ENCODE measurements at regions not wholly inside any gene's neighbourhood (a gene's known extent, or its start where the extent isn't known, plus 50 kb on each side); places are given as distances from the start of the nearest gene placed in this dataset.

- H3K27me3 ChIP-seq (ENCODE audit: control insufficient read depth in 1 of 2, insufficient read depth in 1 of 2, low read length in 2 of 2) = no peaks in the 10 kb centered on the region
- H3K23ac ChIP-seq (ENCODE audit: low read length in 2 of 2) = no peak overlapping the region
- no peak overlapping the region for H2BK120ac ChIP-seq (ENCODE audit: low read depth, low read length)
- no peak overlapping the region for H3K4ac ChIP-seq (ENCODE audit: low read depth in 1 of 2, low read length in 2 of 2)
- no peaks in the 10 kb centered on the region for H3K36me3 ChIP-seq (ENCODE audit: control insufficient read depth in 1 of 2, insufficient read depth in 2 of 2, low read depth in 1 of 2, low read length in 2 of 2)
- DNase-seq = no peak
- no peak overlapping the region for H3K9ac ChIP-seq (ENCODE audit: low read length)
- peak overlapping the region; percentile 13 for H4K8ac ChIP-seq (ENCODE audit: low read length)
- H4K91ac ChIP-seq (ENCODE audit: low read length) = peak overlapping the region; percentile 50
- WGBS = 85% methylated on average over 5 of the region's 5 CpGs
- no peak overlapping the region for H3K4me2 ChIP-seq (ENCODE audit: low read length, poor library complexity, severe bottlenecking)
- no peak overlapping the region for H3K4me3 ChIP-seq (ENCODE audit: insufficient read depth in 1 of 2, low read depth in 1 of 2, low read length in 2 of 2)
- H2AFZ ChIP-seq (ENCODE audit: low read depth, low read length) = no peak overlapping the region
- H3K14ac ChIP-seq (ENCODE audit: low read length in 2 of 2) = no peak overlapping the region
- no peak overlapping the region for H2BK12ac ChIP-seq (ENCODE audit: low read length in 2 of 2)
- no peak overlapping the region for H3K27ac ChIP-seq (ENCODE audit: low read length, poor library complexity, severe bottlenecking)
- H2BK5ac ChIP-seq (ENCODE audit: low read depth, low read length, poor library complexity, severe bottlenecking) = no peak overlapping the region
- peaks cover 7% of the 10 kb centered on the region for H3K9me3 ChIP-seq (ENCODE audit: control insufficient read depth, low read length)
- no peak overlapping the region for H2BK15ac ChIP-seq (ENCODE audit: low read depth, poor library complexity, severe bottlenecking)
- no peak overlapping the region for H2AK5ac ChIP-seq (ENCODE audit: low read length, severe bottlenecking)
- H3K18ac ChIP-seq (ENCODE audit: low read depth in 1 of 2, low read length in 2 of 2) = no peak overlapping the region
- H3K79me1 ChIP-seq (replicated peaks; ENCODE audit: low read length, poor library complexity, severe bottlenecking) = no peaks in the 10 kb centered on the region
- H3K4me1 ChIP-seq (ENCODE audit: control insufficient read depth, insufficient read depth, low read depth, low read length) = no peaks in the 10 kb centered on the region
Observed at GRCh38 chr4:136457577-136457976, 1074.7 kb downstream of the PCDH18 start.

- Histone ChIP-seq H3K4ac (ENCODE audit: low read depth in 1 of 2, low read length in 2 of 2) (no peak overlapping the region), H3K14ac (ENCODE audit: low read length in 2 of 2) (peak overlapping the region in 1 of 2 experiments; percentile 26), H3K27me3 (ENCODE audit: control insufficient read depth in 1 of 2, insufficient read depth in 1 of 2, low read length in 2 of 2) (no peaks in the 10 kb centered on the region), H4K8ac (ENCODE audit: low read length) (no peak overlapping the region), H2BK12ac (ENCODE audit: low read length in 2 of 2) (no peak overlapping the region), H2BK5ac (ENCODE audit: low read depth, low read length, poor library complexity, severe bottlenecking) (no peak overlapping the region), H2AFZ (ENCODE audit: low read depth, low read length) (no peak overlapping the region), H3K27ac (ENCODE audit: low read length, poor library complexity, severe bottlenecking) (no peak overlapping the region), H3K23ac (ENCODE audit: low read length in 2 of 2) (no peak overlapping the region), H3K18ac (ENCODE audit: low read depth in 1 of 2, low read length in 2 of 2) (no peak overlapping the region), H4K91ac (ENCODE audit: low read length) (no peak overlapping the region), H3K9ac (ENCODE audit: low read length) (no peak overlapping the region), H3K4me2 (ENCODE audit: low read length, poor library complexity, severe bottlenecking) (no peak overlapping the region), H3K4me1 (ENCODE audit: control insufficient read depth, insufficient read depth, low read depth, low read length) (no peaks in the 10 kb centered on the region), H3K9me3 (ENCODE audit: control insufficient read depth, low read length) (peaks cover 7% of the 10 kb centered on the region), H3K36me3 (ENCODE audit: control insufficient read depth in 1 of 2, insufficient read depth in 2 of 2, low read depth in 1 of 2, low read length in 2 of 2) (no peaks in the 10 kb centered on the region), H2BK120ac (ENCODE audit: low read depth, low read length) (no peak overlapping the region), H2AK5ac (ENCODE audit: low read length, severe bottlenecking) (no peak overlapping the region), H3K4me3 (ENCODE audit: insufficient read depth in 1 of 2, low read depth in 1 of 2, low read length in 2 of 2) (no peak overlapping the region), H2BK15ac (ENCODE audit: low read depth, poor library complexity, severe bottlenecking) (no peak overlapping the region), H3K79me1 (replicated peaks; ENCODE audit: low read length, poor library complexity, severe bottlenecking) (no peaks in the 10 kb centered on the region)
- WGBS = 76% methylated on average over 2 of the region's 2 CpGs
- DNase-seq = no peak
Observed at GRCh38 chr4:136457004-136457403, 1075.3 kb downstream of the PCDH18 start.

GRCh38 chr4:136443006-136443405, 1089.3 kb downstream of the PCDH18 start:
- Histone ChIP-seq H4K91ac (ENCODE audit: low read length) (no peak overlapping the region), H3K27ac (ENCODE audit: low read length, poor library complexity, severe bottlenecking) (no peak overlapping the region), H3K79me1 (replicated peaks; ENCODE audit: low read length, poor library complexity, severe bottlenecking) (no peaks in the 10 kb centered on the region), H3K4ac (ENCODE audit: low read depth in 1 of 2, low read length in 2 of 2) (no peak overlapping the region), H3K36me3 (ENCODE audit: control insufficient read depth in 1 of 2, insufficient read depth in 2 of 2, low read depth in 1 of 2, low read length in 2 of 2) (no peaks in the 10 kb centered on the region), H2BK15ac (ENCODE audit: low read depth, poor library complexity, severe bottlenecking) (no peak overlapping the region), H3K27me3 (ENCODE audit: control insufficient read depth in 1 of 2, insufficient read depth in 1 of 2, low read length in 2 of 2) (no peaks in the 10 kb centered on the region), H2BK5ac (ENCODE audit: low read depth, low read length, poor library complexity, severe bottlenecking) (no peak overlapping the region), H4K8ac (ENCODE audit: low read length) (no peak overlapping the region), H3K23ac (ENCODE audit: low read length in 2 of 2) (no peak overlapping the region), H3K14ac (ENCODE audit: low read length in 2 of 2) (no peak overlapping the region), H3K18ac (ENCODE audit: low read depth in 1 of 2, low read length in 2 of 2) (no peak overlapping the region), H2AFZ (ENCODE audit: low read depth, low read length) (no peak overlapping the region), H3K9me3 (ENCODE audit: control insufficient read depth, low read length) (no peaks in the 10 kb centered on the region), H3K9ac (ENCODE audit: low read length) (no peak overlapping the region), H3K4me1 (ENCODE audit: control insufficient read depth, insufficient read depth, low read depth, low read length) (no peaks in the 10 kb centered on the region), H2BK12ac (ENCODE audit: low read length in 2 of 2) (no peak overlapping the region), H2AK5ac (ENCODE audit: low read length, severe bottlenecking) (no peak overlapping the region), H3K4me2 (ENCODE audit: low read length, poor library complexity, severe bottlenecking) (no peak overlapping the region), H2BK120ac (ENCODE audit: low read depth, low read length) (no peak overlapping the region), H3K4me3 (ENCODE audit: insufficient read depth in 1 of 2, low read depth in 1 of 2, low read length in 2 of 2) (no peak overlapping the region)
- DNase-seq = no peak
- 85% methylated on average over 2 of the region's 4 CpGs for WGBS

DNA sequence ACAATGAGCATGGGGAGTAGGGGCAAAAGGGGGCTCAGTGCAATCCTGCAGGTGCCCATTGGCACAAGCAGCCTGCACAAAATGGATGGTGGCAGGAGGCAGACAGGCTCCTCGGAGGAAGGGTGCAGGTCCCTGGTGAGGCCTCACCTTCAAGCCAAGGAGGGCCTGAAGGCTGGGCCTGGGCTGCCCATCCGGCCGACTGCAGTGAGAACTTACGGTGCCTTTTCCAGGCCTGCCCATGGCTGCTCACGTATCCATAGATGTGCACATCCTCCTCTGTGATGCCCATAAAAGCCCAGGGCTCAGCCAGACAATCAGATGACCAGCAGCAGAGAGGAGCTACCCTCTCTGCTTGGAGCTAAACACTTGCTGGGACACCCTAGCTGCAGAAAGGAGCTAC, 1089.8 kb downstream of the PCDH18 start:
- Histone ChIP-seq H2AK5ac (ENCODE audit: low read length, severe bottlenecking) (no peak overlapping the region), H3K18ac (ENCODE audit: low read depth in 1 of 2, low read length in 2 of 2) (no peak overlapping the region), H3K23ac (ENCODE audit: low read length in 2 of 2) (no peak overlapping the region)

More for the DNA sequence above, 1089.8 kb downstream of the PCDH18 start:
- Histone ChIP-seq H3K14ac (ENCODE audit: low read length in 2 of 2) (no peak overlapping the region), H3K36me3 (ENCODE audit: control insufficient read depth in 1 of 2, insufficient read depth in 2 of 2, low read depth in 1 of 2, low read length in 2 of 2) (no peaks in the 10 kb centered on the region), H3K4me1 (ENCODE audit: control insufficient read depth, insufficient read depth, low read depth, low read length) (no peaks in the 10 kb centered on the region), H3K27ac (ENCODE audit: low read length, poor library complexity, severe bottlenecking) (no peak overlapping the region), H2BK5ac (ENCODE audit: low read depth, low read length, poor library complexity, severe bottlenecking) (no peak overlapping the region), H3K27me3 (ENCODE audit: control insufficient read depth in 1 of 2, insufficient read depth in 1 of 2, low read length in 2 of 2) (no peaks in the 10 kb centered on the region), H2BK15ac (ENCODE audit: low read depth, poor library complexity, severe bottlenecking) (no peak overlapping the region), H2AFZ (ENCODE audit: low read depth, low read length) (no peak overlapping the region), H4K91ac (ENCODE audit: low read length) (no peak overlapping the region), H3K9ac (ENCODE audit: low read length) (no peak overlapping the region), H2BK12ac (ENCODE audit: low read length in 2 of 2) (no peak overlapping the region), H4K8ac (ENCODE audit: low read length) (no peak overlapping the region), H3K4me3 (ENCODE audit: insufficient read depth in 1 of 2, low read depth in 1 of 2, low read length in 2 of 2) (no peak overlapping the region), H3K79me1 (replicated peaks; ENCODE audit: low read length, poor library complexity, severe bottlenecking) (no peaks in the 10 kb centered on the region), H2BK120ac (ENCODE audit: low read depth, low read length) (no peak overlapping the region), H3K9me3 (ENCODE audit: control insufficient read depth, low read length) (no peaks in the 10 kb centered on the region), H3K4me2 (ENCODE audit: low read length, poor library complexity, severe bottlenecking) (no peak overlapping the region), H3K4ac (ENCODE audit: low read depth in 1 of 2, low read length in 2 of 2) (no peak overlapping the region)
- DNase-seq = no peak
- 91% methylated on average over 5 of the region's 5 CpGs for WGBS
